ENCODE measurements at regions not wholly inside any gene's neighbourhood (a gene's known extent, or its start where the extent isn't known, plus 50 kb on each side); places are given as distances from the start of the nearest gene placed in this dataset.

DNA sequence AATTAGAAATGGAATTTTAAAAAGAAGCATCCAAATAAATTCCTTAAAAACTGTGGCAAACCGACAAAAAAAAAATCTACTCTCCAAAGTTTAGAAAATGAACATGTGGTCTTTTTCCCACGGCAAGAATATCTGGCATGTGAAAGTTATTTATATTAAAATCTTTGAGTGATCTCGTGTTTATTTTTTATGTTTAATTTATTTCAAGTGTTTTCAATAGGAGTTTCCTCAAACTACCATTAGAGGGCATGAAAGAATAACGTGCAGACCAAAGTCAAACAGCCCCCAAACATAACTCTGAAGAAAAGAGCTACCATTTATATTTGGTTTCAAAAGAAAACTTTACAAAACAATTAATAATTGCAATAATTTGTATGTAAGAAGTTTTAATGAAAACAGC lies 286.4 kb downstream of the ZIC4 start:
- H3K4me3 ChIP-seq (ENCODE audit: low read depth, low read length) = no peak overlapping the region
- TF ChIP-seq, protein P1, sequence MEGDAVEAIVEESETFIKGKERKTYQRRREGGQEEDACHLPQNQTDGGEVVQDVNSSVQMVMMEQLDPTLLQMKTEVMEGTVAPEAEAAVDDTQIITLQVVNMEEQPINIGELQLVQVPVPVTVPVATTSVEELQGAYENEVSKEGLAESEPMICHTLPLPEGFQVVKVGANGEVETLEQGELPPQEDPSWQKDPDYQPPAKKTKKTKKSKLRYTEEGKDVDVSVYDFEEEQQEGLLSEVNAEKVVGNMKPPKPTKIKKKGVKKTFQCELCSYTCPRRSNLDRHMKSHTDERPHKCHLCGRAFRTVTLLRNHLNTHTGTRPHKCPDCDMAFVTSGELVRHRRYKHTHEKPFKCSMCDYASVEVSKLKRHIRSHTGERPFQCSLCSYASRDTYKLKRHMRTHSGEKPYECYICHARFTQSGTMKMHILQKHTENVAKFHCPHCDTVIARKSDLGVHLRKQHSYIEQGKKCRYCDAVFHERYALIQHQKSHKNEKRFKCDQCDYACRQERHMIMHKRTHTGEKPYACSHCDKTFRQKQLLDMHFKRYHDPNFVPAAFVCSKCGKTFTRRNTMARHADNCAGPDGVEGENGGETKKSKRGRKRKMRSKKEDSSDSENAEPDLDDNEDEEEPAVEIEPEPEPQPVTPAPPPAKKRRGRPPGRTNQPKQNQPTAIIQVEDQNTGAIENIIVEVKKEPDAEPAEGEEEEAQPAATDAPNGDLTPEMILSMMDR (IDR thresholded peaks at IDR 0.05; ENCODE audit: low read depth, low read length, missing control alignments) = peak; percentile 5
- no peak for DNase-seq (ENCODE audit: low read depth)

DNA sequence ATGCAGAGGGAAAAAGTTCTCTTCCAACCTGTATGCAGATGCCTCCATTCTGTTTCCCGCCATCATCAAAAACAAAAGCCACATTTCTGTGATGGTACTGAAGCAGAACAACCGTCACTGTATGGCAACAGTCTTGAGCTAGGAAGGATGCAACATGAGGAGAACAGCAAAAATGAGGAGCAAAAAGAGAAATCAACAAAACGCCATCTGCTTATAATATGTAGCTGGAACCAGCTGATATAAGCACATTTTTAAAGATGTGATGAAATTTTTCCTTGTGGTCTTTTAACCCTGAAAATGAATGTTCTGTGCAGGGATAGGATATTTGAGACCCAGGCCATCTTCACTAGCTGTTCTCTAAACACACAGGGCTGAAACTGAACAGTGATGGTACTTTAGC lies 287.0 kb downstream of the ZIC4 start:
- no peak overlapping the region for H3K4me3 ChIP-seq (ENCODE audit: low read depth, low read length)
- TF ChIP-seq, protein P1 (IDR thresholded peaks at IDR 0.05; ENCODE audit: low read depth, low read length, missing control alignments) = no peak
- no peak for DNase-seq (ENCODE audit: low read depth)

DNA sequence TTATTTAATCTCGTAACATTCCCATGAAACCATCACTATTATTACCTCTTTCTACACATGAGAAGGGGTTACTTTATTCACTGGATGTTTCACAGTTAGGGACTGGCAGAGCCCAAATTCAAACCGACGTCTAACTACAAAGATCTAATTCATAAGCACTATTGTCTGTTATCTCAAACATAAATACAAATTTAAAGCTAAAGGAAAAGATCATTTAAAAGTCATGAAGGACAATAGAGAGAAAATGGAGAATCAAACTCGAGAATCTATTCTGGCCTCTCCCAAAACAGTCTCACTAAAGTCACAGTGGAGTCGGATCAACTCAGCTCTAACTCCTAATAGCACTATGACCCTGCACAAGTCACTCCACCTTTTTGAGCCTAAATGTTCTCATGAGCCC lies 287.7 kb downstream of the ZIC4 start:
- H3K4me3 ChIP-seq (ENCODE audit: low read depth, low read length) = no peak overlapping the region
- DNase-seq (ENCODE audit: low read depth) = no peak
- TF ChIP-seq, protein P1 (IDR thresholded peaks at IDR 0.05; ENCODE audit: low read depth, low read length, missing control alignments) = no peak

DNA sequence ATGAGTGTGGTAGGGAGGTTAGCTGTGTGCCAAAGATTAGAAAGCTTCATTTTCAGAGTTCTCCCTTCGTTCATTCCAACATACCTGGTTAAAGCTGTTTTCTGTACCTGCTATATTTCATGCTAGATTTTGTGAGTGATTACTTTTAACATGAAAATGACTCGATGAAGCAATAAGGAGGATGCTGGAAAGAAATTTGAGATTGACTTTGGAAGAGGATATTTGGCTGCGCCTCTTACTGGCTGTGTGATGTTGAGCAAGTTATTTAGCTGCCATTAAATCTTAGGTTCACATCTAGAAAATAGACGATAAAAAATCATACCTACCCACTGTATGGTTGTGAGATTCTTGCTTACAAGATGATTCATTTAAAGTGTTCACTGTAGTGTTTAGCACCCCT lies 288.7 kb downstream of the ZIC4 start:
- no peak for DNase-seq (ENCODE audit: low read depth)
- TF ChIP-seq, protein P1 (IDR thresholded peaks at IDR 0.05; ENCODE audit: low read depth, low read length, missing control alignments) = no peak
- no peak overlapping the region for H3K4me3 ChIP-seq (ENCODE audit: low read depth, low read length)

DNA sequence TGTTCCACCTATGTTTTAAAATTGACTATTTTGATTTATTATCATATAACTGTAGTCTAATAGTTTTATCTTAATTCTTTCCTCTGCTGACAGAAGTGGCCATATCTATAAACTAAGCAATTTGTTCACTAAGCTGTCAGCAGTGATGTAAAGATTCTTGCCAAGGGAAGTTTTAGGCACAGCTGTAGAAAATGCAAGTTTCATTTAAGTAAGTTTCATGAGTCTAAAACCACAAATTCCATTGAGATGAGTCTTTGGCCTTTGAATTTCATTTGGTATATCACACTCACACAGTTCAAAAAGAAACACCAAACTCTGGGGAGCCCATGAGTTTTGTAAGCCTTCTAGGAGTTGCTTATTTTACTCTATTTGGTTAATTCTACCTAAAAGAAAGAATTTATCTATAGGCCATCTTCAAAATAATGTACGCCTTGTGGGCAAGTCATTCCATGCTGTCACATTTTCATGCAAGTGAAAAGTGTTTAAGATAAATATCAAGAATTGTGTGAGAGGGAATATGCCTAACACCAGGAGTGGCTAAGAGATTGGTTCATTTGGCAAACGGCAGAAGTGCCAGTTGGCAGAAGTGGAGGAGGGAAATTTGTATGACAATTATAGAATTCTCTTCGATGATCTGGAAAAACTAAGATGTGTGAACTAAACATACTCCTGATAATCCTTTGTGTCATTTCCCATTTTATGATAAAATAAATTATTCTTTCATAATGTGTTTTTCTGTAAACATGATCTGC lies 292.9 kb downstream of the ZIC4 start:
- TF ChIP-seq, protein P1 (IDR thresholded peaks at IDR 0.05; ENCODE audit: low read depth, low read length, missing control alignments) = no peak
- no peak overlapping the region for H3K4me3 ChIP-seq (ENCODE audit: low read depth, low read length)
- DNase-seq (ENCODE audit: low read depth) = no peak

DNA sequence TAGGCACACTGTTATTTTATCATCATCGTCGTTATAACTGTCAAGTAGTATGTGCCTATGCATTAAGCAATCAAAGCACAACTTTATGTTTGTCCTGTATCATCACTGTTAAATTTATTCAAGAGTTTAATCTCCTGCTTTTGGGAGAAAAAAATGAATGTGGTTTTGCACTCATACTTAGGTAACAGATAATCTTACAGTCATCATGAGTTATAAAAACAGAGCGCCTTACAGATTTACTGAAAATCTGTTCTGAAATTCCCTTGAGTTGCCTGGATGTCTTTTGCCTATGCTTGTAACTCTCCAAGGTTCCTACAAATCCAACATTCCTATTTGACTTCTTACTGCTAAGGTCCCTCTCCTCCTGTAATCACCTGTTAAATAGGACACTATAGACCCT lies 307.3 kb downstream of the ZIC4 start:
- DNase-seq (ENCODE audit: low read depth) = no peak
- H3K4me3 ChIP-seq (ENCODE audit: low read depth, low read length) = no peak overlapping the region
- TF ChIP-seq, protein P1 (IDR thresholded peaks at IDR 0.05; ENCODE audit: low read depth, low read length, missing control alignments) = no peak

DNA sequence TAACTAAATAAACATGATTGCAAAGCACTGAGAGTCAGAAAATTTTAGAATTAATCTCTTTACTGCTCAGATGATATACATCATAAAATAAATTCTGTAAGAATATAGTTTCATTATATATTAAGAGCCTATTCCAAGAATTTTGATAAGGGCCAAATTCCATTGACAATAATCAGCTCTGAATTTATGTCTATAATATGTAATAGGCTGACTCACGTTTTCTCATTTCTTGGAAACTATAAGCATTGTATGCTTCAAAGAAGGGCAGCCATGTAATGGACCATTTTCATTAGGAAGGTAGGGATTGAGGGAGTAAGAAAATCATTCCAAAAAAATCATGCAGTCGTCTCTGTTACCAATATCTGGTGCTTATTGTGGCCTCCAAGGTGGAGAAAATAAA lies 315.9 kb downstream of the ZIC4 start:
- no peak for DNase-seq (ENCODE audit: low read depth)
- no peak overlapping the region for H3K4me3 ChIP-seq (ENCODE audit: low read depth, low read length)
- TF ChIP-seq, protein P1 (IDR thresholded peaks at IDR 0.05; ENCODE audit: low read depth, low read length, missing control alignments) = no peak
